Muscle layer of colon (tissue), 2 donors: ENCODE measurements at regions not wholly inside any gene's neighbourhood (a gene's known extent, or its start where the extent isn't known, plus 50 kb on each side); places are given as distances from the start of the nearest gene placed in this dataset.

Experiments used
- H3K27ac ChIP-seq: one replicate; pipeline ENCODE4 v1.7.0; 2013; ENCODE audit warnings: low read depth, mild to moderate bottlenecking, low read length, moderate library complexity
- H3K27me3 ChIP-seq, 2 donors: one replicate each; pipeline ENCODE4 v1.7.0; 2013; ENCODE audit warnings: low read length in 2 of 2, mild to moderate bottlenecking in 2 of 2; ENCODE audit not compliant: insufficient read depth in 2 of 2, control insufficient read depth in 1 of 2
- H3K36me3 ChIP-seq: one replicate; pipeline ENCODE4 v1.7.0; 2013; ENCODE audit warnings: mild to moderate bottlenecking, low read length; ENCODE audit not compliant: insufficient read depth
- H3K4me1 ChIP-seq: one replicate; pipeline ENCODE4 v1.7.0; 2013; ENCODE audit warnings: mild to moderate bottlenecking, low read length; ENCODE audit not compliant: insufficient read depth
- H3K4me3 ChIP-seq, 2 donors: one replicate each; pipeline ENCODE4 v1.7.0; 2013; ENCODE audit warnings: low read length in 2 of 2, low read depth in 1 of 2, mild to moderate bottlenecking in 1 of 2, moderate library complexity in 1 of 2
- H3K9ac ChIP-seq: one replicate; pipeline ENCODE4 v1.7.0; 2013; ENCODE audit warnings: low read length
- H3K9me3 ChIP-seq: one replicate; pipeline ENCODE4 v1.7.0; 2013; ENCODE audit warnings: mild to moderate bottlenecking, low read length
- donor health status: abdominal sarcoma.
- donor health status: Adenocarcinoma of cecum.

- no peaks in the 10 kb centered on the region for H3K36me3 ChIP-seq
- no peaks in the 10 kb centered on the region for H3K27me3 ChIP-seq
- no peak overlapping the region for H3K4me3 ChIP-seq
- no peak overlapping the region for H3K9ac ChIP-seq
- H3K4me1 ChIP-seq: peaks cover 27% of the 10 kb centered on the region
- no peaks in the 10 kb centered on the region for H3K9me3 ChIP-seq
- no peak overlapping the region for H3K27ac ChIP-seq
Observed at GRCh38 chr6:21732731-21733130, 139.2 kb downstream of the SOX4 start.

- Histone ChIP-seq H3K9ac (no peak overlapping the region), H3K36me3 (no peaks in the 10 kb centered on the region), H3K27ac (no peak overlapping the region), H3K4me1 (peaks cover 27% of the 10 kb centered on the region), H3K4me3 (no peak overlapping the region), H3K9me3 (no peaks in the 10 kb centered on the region), H3K27me3 (no peaks in the 10 kb centered on the region)
Observed at GRCh38 chr6:21733311-21733710, 139.8 kb downstream of the SOX4 start.

GRCh38 chr6:21734204-21734603, 140.7 kb downstream of the SOX4 start:
- no peaks in the 10 kb centered on the region for H3K36me3 ChIP-seq
- no peak overlapping the region for H3K4me3 ChIP-seq
- H3K27ac ChIP-seq: no peak overlapping the region
- H3K4me1 ChIP-seq: peaks cover 27% of the 10 kb centered on the region
- no peaks in the 10 kb centered on the region for H3K27me3 ChIP-seq
- H3K9me3 ChIP-seq: no peaks in the 10 kb centered on the region
- no peak overlapping the region for H3K9ac ChIP-seq

- H3K4me1 ChIP-seq: peaks cover 33% of the 10 kb centered on the region
- H3K27me3 ChIP-seq: no peaks in the 10 kb centered on the region
- H3K4me3 ChIP-seq: no peak overlapping the region
- H3K9ac ChIP-seq: no peak overlapping the region
- no peak overlapping the region for H3K27ac ChIP-seq
- H3K36me3 ChIP-seq: no peaks in the 10 kb centered on the region
- H3K9me3 ChIP-seq: no peaks in the 10 kb centered on the region
Observed at GRCh38 chr6:21738180-21739094, 144.9 kb downstream of the SOX4 start.

GRCh38 chr6:21739241-21739640, 145.7 kb downstream of the SOX4 start:
- Histone ChIP-seq H3K4me3 (no peak overlapping the region), H3K36me3 (no peaks in the 10 kb centered on the region), H3K9me3 (no peaks in the 10 kb centered on the region), H3K4me1 (peaks cover 25% of the 10 kb centered on the region), H3K27me3 (no peaks in the 10 kb centered on the region), H3K27ac (no peak overlapping the region), H3K9ac (no peak overlapping the region)

- Histone ChIP-seq H3K27ac (no peak overlapping the region), H3K9me3 (no peaks in the 10 kb centered on the region), H3K4me1 (peaks cover 23% of the 10 kb centered on the region), H3K4me3 (no peak overlapping the region), H3K9ac (no peak overlapping the region), H3K27me3 (no peaks in the 10 kb centered on the region), H3K36me3 (no peaks in the 10 kb centered on the region)
Observed at GRCh38 chr6:21739838-21740237, 146.3 kb downstream of the SOX4 start.

GRCh38 chr6:21740376-21741124, 147.0 kb downstream of the SOX4 start:
- Histone ChIP-seq H3K9me3 (no peaks in the 10 kb centered on the region), H3K9ac (no peak overlapping the region), H3K4me1 (peaks cover 23% of the 10 kb centered on the region), H3K4me3 (no peak overlapping the region), H3K27ac (peak overlapping the region; percentile 9), H3K36me3 (no peaks in the 10 kb centered on the region), H3K27me3 (no peaks in the 10 kb centered on the region)

GRCh38 chr6:21741221-21742109, 147.9 kb downstream of the SOX4 start:
- Histone ChIP-seq H3K27me3 (no peaks in the 10 kb centered on the region), H3K4me1 (peaks cover 23% of the 10 kb centered on the region), H3K36me3 (no peaks in the 10 kb centered on the region), H3K9ac (no peak overlapping the region), H3K9me3 (no peaks in the 10 kb centered on the region), H3K4me3 (no peak overlapping the region), H3K27ac (no peak overlapping the region)

GRCh38 chr6:21742238-21742660, 148.7 kb downstream of the SOX4 start:
- no peaks in the 10 kb centered on the region for H3K36me3 ChIP-seq
- H3K4me3 ChIP-seq: no peak overlapping the region
- H3K27me3 ChIP-seq: no peaks in the 10 kb centered on the region
- no peaks in the 10 kb centered on the region for H3K9me3 ChIP-seq
- H3K9ac ChIP-seq: no peak overlapping the region
- peaks cover 23% of the 10 kb centered on the region for H3K4me1 ChIP-seq
- no peak overlapping the region for H3K27ac ChIP-seq

GRCh38 chr6:21744331-21744730, 150.8 kb downstream of the SOX4 start:
- no peaks in the 10 kb centered on the region for H3K27me3 ChIP-seq
- no peak overlapping the region for H3K4me3 ChIP-seq
- peaks cover 31% of the 10 kb centered on the region for H3K4me1 ChIP-seq
- no peaks in the 10 kb centered on the region for H3K9me3 ChIP-seq
- no peaks in the 10 kb centered on the region for H3K36me3 ChIP-seq
- no peak overlapping the region for H3K27ac ChIP-seq
- H3K9ac ChIP-seq: no peak overlapping the region
